GM18907 (cell line): ENCODE measurements at regions not wholly inside any gene's neighbourhood (a gene's known extent, or its start where the extent isn't known, plus 50 kb on each side); places are given as distances from the start of the nearest gene placed in this dataset.
A peak's percentile ranks its signal among the peaks of the same experiment; 100 is the strongest.

ENCODE experiments used
- ATAC-seq: cut with Tn5 transposase; IDR thresholded peaks from one replicate; pipeline ENCODE4 v1.9.1; 2021; ENCODE audit warnings: mild to moderate bottlenecking, moderate library complexity; ENCODE audit not compliant: unreplicated experiment

- ATAC-seq: no peak
Measured at GRCh38 chr6:170100046-170100445, 190.8 kb downstream of the DLL1 start.

- no peak for ATAC-seq
Measured at GRCh38 chr6:170099387-170099786, 191.5 kb downstream of the DLL1 start.

- ATAC-seq: no peak
Measured at GRCh38 chr6:170098428-170099170, 192.3 kb downstream of the DLL1 start.

- ATAC-seq: no peak
Measured at GRCh38 chr6:170097505-170098427, 193.1 kb downstream of the DLL1 start.

- ATAC-seq: no peak
Measured at GRCh38 chr6:170096803-170097504, 193.9 kb downstream of the DLL1 start.

GRCh38 chr6:170096191-170096802, 194.6 kb downstream of the DLL1 start:
- no peak for ATAC-seq

- ATAC-seq: no peak
Measured at GRCh38 chr6:170095273-170095981, 195.5 kb downstream of the DLL1 start.

- ATAC-seq: no peak
Measured at GRCh38 chr6:170094686-170095272, 196.1 kb downstream of the DLL1 start.

- no peak for ATAC-seq
Measured at GRCh38 chr6:170093658-170094596, 197.0 kb downstream of the DLL1 start.

GRCh38 chr6:170093276-170093657, 197.6 kb downstream of the DLL1 start:
- no peak for ATAC-seq

GRCh38 chr6:170092826-170093225, 198.1 kb downstream of the DLL1 start:
- no peak for ATAC-seq

- ATAC-seq: no peak
Measured at GRCh38 chr6:170091639-170092579, 199.0 kb downstream of the DLL1 start.

- ATAC-seq: no peak
Measured at GRCh38 chr6:170091000-170091638, 199.8 kb downstream of the DLL1 start.

- ATAC-seq: no peak
Measured at GRCh38 chr6:170090561-170090960, 200.3 kb downstream of the DLL1 start.

GRCh38 chr6:170089963-170090362, 200.9 kb downstream of the DLL1 start:
- peak; percentile 29 for ATAC-seq

GRCh38 chr6:170088582-170088955, 202.3 kb downstream of the DLL1 start:
- ATAC-seq: no peak

GRCh38 chr6:170087941-170088581, 202.8 kb downstream of the DLL1 start:
- peak; percentile 73 for ATAC-seq
